Stimulated activated CD8-positive, alpha-beta memory T cell treated with anti-CD3 and anti-CD28 coated beads, Interleukin-12 subunit alpha, Interleukin-12 subunit beta, amount 100 ng/mL, for 24 hours (primary cell): ENCODE measurements at regions not wholly inside any gene's neighbourhood (a gene's known extent, or its start where the extent isn't known, plus 50 kb on each side); places are given as distances from the start of the nearest gene placed in this dataset.
"Not testable (repeated sequence)": the region's sequence is repeated elsewhere in the genome, so short reads cannot be mapped to it uniquely, and the experiment has no call there.

Source experiments
- DNase-seq: peaks from one replicate; pipeline ENCODE4 v3.0.0-alpha.2; 2020; ENCODE audit errors: extremely low read depth

DNA sequence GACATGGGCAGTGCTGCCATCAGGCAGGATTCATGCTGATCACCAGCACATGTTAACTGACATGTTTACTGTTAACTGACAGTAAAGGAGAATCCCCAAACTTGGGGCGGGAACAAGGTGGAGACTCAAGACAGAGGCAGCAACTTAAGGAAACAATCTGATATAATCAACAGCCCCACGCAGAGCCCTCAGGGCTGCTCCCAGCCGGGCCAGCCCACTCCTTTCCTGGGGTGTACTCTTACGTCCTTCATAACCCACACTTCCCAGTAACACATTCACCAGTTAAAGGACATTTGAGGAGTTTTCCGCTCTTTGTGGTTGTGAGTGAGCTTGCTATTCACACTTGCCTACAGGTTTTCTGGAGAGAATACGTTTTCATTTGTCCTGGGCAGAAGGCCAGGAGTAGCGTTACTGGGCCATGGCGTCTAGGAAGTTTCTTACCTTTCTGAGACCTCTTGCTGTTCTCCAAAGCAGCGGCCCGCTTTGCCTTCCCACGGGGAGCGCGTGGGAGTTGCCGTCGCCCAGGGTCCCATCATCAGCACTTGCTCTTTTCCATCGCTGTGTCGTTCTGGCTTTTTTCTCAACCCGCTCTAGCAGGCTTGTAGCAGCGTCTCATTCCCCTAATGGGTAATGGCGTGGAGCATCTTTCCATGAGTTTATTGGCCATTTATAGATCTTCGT lies 56.4 kb downstream of the FOXF2 start:
- DNase-seq: no peak

DNA sequence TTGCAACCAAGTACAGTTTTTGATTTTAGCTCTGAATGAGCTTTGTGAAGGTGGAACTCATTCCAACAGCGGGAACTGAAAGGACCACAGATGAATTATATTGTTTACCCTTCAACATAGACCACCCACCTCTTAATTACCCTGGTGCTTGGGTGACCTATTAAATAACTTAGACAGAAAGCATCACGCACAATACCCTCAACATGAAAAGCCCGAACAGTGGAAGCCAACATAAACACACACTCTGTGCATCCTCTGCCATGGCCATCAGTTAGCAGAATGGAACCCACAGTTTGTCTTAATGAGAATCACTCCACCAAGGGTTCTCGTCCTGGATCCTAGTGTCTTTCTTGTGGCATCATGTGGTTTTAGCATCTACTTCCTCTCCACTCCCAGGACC lies 60.5 kb downstream of the FOXF2 start:
- no peak for DNase-seq

DNA sequence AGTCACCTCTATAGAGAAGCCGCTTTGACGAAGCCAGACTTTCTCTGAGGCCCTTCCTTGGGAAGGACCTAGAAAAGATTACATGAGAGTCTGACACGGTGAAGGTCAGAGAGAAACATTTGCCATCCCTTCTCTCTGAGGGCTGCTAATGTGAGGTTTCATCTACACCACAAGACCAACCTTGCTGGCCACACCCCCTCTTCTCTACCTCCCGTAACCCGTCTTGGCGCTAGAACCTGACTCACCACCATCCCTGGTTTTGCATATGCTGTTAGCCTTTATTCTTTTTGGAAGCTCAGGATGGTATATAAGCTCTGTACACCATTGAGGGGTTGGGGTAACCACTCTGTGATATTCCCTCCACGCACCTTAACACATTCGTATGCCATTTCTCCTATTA lies 63.6 kb downstream of the FOXF2 start:
- DNase-seq: no peak

DNA sequence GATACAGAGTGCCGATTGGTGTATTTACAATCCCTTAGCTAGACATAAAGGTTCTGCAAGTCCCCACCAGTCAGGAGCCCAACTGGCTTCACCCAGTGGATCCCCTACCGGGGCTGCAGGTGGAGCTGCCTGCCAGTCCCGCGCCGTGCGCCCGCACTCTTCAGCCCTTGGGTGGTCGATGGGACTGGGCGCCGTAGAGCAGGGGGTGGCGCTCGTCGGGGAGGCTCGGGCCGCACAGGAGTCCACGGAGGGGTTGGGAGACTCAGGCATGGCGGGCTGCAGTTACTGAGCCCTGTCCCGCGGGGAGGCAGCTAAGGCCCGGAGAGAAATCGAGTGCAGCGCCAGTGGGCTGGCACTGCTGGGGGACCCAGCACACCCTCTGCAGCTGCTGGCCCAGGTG lies 67.4 kb downstream of the FOXF2 start:
- DNase-seq: not testable (repeated sequence)

DNA sequence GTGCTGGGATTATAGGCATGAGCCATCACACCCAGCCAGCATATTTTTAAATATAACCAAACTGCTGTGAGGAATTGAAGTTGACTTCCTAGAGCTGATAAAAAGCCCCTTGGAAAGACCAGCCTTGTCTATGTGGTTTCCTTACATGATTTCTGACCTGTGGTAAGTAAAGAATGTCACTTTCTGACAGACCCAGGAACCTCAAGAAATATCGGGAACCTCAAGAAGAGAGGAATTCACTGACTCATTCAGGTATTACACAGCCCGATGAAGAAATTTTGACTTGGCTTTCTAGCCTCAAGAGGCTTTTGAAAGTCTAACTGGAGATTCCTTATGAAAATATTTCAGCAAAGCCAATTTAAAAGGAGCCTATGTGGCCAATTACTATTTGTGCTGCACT lies 71.8 kb downstream of the FOXF2 start:
- DNase-seq: no peak

DNA sequence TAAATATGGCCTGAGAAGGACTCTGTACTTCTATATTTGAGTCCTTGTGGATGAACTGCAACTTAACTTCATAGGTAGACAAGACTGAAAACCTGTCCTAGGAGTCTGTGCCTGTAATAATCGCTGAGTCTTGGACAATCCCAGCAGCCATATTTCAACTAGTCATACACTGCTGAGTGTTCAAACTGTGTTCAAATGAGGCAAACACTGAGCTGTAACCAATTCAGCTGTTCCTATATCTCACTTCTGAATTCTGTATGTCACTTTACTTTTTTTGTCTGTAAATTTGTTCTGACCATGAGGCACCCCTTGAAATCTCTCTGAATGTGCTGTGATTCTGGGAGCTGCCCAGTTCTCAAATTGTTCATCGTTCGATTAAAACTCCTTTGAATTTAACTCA lies 72.4 kb downstream of the FOXF2 start:
- DNase-seq: no peak

DNA sequence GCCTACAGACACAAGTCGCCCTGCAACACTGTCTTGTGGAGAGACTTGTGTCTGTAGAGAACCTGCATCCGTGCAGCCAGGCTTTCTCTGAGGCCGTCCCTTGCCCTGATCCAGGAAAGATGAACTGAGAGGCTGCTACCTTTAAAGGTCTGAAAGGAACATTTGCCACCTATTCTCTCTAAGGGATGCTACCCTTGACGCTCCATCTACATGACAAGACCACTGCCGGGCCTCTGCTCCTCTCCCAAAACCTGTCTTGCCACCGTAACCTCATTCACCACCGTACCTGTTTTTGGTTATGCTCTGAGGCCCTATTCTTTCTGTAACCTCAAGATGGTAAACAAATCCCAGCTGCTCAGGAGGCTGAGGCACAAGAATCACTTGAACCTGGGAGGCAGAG lies 73.9 kb downstream of the FOXF2 start:
- DNase-seq: no peak

DNA sequence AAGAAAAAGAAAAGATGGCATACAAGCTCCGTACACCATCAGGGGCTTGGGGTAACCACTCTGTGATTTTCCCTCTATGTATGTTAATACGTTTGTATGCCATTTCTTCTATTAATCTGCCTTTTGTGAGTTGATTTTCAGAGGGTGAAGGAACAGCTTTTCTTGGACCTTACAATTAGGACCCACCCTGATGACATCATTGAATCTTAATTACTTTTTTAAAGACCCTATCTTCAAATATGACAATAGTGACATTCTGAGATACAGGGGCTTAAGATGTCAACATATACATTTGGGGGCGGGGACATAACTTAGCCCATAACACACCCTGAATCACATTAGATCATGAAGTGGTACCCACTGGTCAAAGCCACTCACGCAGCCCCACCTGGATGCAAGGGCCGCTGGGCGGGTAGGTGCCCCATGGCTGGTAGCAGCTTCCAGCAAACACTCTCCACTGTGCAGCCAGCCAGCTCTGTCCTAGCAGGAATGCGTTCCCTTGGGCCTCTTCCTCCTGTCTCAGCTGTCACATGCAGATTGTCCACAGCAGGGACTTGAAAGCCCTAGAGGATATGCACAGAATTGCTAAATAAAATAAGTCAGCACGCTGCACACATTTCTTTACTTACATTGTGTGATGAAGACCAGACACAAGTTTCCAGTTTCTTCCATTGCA lies 74.5 kb downstream of the FOXF2 start:
- DNase-seq: no peak

DNA sequence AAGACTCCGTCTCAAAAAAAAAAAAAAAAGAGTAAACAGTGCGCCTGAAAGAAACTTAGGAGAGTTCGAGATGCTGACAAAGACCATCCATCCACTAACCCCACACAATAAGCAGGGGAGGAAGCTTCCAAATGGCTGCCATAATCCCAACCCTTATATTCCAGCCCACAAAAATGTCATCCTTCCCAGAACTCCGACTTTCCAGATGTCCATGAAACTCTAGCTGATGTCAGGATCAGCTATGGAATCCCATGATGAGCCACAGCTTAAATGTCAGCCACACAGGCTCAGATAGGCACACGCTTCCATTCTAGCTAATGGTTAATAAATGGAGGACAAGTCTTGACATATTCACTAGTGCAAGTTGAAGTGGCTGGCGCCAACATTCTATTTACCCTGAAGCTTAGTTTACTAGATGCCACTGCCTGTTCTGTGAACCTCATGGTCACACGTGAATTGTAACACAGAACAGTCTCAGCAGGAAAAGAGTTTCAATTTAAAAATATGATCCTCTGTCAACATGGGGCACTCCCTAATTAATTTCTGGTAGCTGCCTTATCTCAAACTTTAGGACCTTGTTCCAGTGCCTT lies 75.5 kb downstream of the FOXF2 start:
- DNase-seq: no peak

DNA sequence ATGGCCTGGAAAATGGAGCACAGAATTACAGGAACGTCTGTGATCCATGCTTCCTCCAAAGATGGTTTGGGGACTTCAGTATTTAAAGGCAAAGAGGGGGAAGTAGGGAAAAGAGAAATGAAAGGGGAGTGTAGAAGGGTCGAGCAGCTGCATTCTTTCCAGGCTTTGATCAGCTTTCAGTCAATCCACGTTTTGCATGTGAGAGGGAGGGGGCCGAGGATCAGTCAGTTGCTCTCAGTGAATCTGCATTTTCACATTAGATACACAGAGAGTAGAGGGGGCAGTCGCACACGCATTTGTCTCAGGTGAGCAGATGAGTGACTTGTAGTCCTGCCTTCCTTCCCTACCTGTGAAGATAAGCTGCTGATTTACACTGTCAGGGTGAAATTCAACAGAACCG lies 78.8 kb downstream of the FOXF2 start:
- DNase-seq: no peak

DNA sequence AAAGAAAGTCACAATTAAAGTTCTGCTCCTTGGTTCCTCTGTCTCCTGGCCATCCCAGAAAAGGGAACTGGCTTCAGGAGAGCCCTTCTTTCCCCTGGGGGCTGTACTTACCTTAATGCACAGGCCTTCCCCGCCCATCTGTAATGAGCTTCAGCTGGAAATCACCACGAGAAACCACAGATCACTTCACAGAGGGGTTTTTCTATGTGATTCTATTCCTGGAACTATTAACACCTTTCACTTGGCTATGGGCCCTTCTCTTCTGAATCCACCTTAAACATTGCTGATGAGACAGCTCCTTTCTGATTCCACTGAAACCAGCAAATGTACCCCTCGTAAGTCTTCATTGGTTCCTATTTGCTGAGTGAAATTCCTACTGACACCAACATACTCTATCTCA lies 80.7 kb downstream of the FOXF2 start:
- no peak for DNase-seq

DNA sequence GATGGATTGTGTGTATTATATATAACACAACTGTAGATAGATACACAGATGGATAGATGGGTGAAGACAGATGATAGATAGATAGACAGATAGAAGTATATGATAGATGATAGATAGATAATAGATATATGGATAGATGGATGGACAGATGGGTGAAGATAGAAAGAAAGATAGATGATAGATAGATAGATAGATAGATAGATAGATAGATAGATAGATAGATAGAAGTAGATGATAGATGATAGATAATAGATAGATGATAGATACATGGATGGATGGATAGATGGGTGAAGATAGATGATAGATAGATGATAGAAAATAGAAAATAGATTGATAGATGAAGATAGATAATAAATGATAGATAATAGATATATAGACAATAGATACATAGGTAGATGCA lies 83.3 kb downstream of the FOXF2 start:
- no peak for DNase-seq

DNA sequence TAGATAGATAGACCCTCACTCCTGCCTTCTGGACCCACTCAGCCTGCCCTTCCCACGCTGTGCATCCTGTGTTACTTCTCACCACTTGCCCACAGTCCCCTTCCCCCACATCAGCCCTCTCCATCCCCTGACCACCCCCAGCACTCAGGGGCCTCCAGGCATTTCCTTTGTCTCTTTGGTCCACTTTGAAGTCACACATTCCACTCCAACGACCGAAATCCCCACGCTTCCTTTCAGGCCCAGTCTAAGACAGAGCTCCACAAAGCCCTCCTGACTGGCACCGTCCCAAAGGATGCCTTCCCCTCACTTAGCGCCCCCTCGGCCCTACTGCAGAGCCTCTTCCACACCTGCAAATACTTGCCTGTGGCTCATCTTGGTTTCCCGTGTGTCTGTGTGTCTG lies 83.8 kb downstream of the FOXF2 start:
- no peak for DNase-seq

DNA sequence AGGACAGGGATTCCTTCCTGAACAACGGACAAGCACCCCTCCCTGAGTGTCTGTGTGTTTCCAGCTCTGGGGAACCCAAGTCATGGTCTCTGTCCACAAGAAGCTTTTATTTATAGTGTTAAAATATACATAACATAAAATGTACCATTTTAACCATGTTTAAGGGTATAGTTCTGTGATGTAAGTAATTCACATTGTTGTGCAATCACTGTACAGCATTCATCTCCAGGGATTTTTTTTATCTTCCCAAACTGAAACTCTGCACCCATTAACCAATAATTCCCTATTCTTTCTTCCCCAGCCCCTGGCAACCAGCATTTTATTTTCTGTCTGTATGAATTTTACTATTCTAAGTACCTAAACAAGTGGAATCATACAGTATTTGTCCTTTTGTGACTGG lies 84.2 kb downstream of the FOXF2 start:
- DNase-seq: no peak

DNA sequence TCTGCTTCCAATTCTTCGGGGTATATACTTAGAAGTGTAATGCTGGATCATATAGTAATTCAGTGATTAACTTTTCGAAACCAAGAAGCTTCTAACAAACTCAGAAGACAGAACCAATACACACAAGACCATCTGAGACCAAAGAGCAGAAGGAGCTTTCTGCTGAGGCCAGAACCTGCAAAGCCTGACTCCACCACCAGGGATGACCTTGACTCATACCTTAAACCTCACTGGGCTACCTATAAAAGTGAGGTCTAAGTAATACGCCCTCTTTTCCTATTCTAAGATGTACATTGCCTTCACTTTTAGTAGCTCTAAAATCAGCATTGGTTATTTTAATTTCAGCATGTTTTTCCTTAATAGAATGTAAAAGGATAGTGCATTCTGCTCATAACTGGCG lies 84.8 kb downstream of the FOXF2 start:
- DNase-seq: no peak

DNA sequence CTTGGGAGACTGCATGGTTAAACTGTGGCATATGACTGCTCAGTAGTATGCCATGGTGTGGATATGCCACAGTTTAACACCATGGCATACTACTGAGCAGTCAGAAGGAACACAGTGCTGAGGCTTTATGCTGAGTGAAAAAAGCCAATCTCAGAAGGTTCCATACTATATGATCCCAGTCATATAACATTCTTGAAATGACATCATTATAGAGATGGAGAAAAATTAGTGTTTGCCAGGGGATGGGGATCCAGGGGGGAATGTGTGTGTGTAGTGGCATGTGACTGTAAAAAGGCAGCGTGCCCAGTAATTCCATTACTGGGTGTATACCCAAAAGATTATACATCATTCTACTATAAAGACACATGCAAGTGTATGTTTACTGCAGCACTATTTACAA lies 85.8 kb downstream of the FOXF2 start:
- DNase-seq: no peak

DNA sequence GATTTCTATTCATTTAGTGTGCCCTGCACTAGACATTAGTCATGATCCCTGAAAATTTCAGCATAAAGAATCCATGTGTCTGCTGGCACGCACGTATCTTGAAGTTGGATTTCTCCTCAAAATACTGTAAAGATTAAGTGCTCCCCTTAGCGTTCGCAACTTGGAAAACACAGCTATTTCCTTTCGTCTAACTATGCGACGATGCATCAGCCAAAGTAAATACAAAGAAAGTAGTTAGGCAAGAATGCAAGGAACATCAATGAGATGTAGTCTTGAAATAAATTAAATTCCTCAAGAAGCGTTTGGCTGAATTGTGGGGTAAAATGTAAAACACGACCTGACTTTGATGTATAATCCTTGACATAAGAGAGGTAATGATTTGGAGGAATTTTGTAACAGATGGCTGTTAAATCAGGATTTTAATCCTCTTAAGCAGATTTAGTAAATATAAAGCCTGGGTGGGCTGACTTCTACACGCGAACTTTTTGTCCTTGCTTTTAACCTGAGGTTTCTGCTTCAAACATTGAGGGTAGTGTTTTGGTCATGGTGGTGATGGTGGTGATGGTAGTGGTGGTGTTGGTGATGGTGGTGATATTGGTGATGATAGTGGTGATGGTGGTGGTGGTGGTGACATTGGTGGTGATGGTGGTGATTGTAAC lies 88.2 kb downstream of the FOXF2 start:
- DNase-seq: no peak

DNA sequence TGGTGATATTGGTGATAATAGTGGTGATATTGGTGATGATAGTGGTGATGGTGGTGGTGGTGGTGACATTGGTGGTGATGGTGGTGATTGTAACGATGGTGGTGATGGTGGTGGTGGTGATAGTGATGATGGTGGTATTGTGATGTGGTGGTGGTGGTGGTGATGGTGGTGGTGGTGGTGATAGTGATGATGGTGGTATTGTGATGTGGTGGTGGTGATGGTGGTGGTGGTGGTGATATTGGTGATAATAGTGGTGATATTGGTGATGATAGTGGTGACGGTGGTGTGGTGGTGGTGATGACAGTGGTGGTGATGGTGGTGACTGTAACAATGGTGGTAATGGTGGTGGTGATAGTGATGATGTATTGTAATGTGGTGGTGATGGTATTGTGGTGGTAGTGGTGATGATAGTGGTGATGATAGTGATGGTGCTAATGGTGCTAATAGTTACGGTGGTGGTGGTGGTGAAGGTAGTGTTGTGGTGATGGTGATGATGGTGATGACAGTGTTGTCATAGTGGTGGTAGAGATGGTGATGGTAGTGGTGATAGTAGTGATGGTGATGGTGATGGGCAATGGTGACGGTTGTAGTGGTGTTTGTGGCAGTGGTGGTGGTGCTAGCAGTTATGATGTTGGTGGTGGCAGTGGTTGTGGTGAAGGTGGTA lies 88.9 kb downstream of the FOXF2 start:
- not testable (repeated sequence) for DNase-seq

DNA sequence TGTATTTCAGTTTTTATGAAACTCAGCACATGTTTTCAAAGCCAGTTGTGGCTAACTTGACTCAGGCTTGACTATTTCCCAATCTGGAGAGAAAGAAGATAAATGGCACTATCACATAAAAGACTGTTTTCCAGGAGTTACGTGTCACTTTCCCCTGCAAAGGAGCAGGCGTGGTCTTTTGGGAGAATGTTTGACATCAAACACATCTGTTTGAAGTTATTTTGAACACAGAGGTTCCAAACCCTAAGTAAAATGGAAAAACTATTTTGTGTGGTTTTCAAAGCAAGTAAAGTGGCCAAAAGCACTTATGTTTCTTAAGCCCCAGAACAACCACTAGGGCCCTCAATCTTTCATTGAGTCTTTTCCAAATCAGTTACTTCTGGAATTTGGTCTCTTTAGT lies 89.7 kb downstream of the FOXF2 start:
- DNase-seq: no peak

DNA sequence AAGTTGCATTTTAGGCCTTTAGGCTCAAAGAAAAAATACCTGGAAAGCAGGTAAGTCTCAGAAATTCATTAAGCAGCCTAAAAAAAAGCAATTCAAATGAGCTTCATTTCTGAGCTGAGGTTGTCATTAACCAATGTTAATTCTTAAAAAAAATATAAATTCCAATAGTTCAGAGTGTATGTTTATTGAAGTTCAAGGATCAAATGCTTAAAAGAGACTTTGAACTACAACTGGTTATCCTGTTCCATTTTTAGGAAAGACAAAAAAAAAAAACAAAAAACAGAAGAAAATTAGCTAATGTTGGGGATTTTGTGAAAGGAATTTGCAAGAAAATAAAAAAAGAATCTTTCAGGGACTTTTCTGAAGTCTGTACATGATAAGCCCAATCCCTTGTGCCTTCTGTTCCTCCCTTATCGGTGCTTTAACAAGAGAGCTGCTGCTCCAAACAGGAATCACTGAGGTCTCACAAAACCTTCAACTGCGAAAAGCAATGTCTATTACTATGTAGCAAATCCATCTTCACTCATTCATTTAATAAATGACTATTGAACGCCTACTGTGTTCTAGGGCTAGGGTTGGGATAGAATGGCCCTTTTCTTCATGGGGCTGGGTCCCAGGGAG lies 90.3 kb downstream of the FOXF2 start:
- no peak for DNase-seq

DNA sequence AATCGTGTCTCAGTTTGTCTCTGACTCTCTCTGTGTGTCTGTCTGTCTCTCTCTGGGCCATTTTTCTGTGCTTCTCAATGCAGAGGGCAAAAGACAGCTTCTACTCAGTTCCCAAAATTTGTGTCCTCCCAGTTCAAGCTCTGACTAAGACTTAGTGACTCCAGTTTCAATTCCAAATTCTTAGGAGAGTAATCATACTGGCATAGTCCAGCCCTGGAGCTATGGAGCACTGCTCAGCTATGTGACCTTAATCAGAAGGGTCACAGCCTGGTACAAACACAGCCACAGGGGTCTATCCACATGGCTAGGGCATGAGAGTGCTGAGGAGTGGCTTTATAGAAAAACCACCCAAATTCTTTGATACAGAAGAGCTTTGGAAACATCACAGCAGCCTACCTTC lies 91.9 kb downstream of the FOXF2 start:
- DNase-seq: no peak
